ENCODE measurements at regions not wholly inside any gene's neighbourhood (a gene's known extent, or its start where the extent isn't known, plus 50 kb on each side); places are given as distances from the start of the nearest gene placed in this dataset.

DNA sequence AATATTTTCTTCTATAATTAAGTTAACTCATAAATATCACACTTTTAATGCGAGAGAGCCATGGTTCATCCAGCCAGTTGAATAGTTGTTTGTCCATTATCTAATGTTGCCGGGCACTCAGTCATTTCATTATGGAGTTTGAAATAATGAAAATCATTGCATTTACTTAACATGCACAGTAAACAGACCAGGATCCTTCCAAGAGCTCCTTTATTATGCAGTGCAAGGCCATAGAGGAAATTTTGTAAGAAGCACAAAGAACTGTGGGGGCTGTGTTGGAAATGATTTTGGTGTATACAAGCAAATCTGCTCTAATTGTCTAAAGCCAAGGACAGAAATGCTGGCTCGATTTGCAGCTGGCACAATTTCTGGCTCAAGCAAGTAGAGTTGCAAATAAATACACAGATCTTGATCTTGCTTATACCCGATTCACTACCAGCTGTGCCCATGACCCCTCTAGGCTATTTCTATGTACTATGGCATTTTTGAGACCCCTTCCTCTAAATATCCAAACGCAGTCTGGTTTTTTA lies 400.3 kb upstream of the HNRNPA3 start:
- H3K36me3 Mint-ChIP-seq (ENCODE audit: low read depth) = no peaks in the 10 kb centered on the region
- no peak for ATAC-seq (replicated peaks)
- H3K4me1 Mint-ChIP-seq = no peaks in the 10 kb centered on the region
- no peak overlapping the region for H3K27ac Mint-ChIP-seq
- H3K4me3 Mint-ChIP-seq = no peak overlapping the region
- H3K9me3 Mint-ChIP-seq = no peaks in the 10 kb centered on the region
- no peaks in the 10 kb centered on the region for H3K27me3 Mint-ChIP-seq

- Mint-ChIP-seq H3K36me3 (ENCODE audit: low read depth) (no peaks in the 10 kb centered on the region), H3K4me1 (no peaks in the 10 kb centered on the region), H3K27me3 (no peaks in the 10 kb centered on the region), H3K27ac (no peak overlapping the region), H3K9me3 (no peaks in the 10 kb centered on the region), H3K4me3 (no peak overlapping the region)
- ATAC-seq (replicated peaks) = no peak
Measured at GRCh38 chr2:176813156-176813555, 399.4 kb upstream of the HNRNPA3 start.

- Mint-ChIP-seq H3K36me3 (ENCODE audit: low read depth) (no peaks in the 10 kb centered on the region), H3K9me3 (no peaks in the 10 kb centered on the region), H3K4me3 (no peak overlapping the region), H3K4me1 (no peaks in the 10 kb centered on the region), H3K27me3 (peaks cover under 1% of the 10 kb centered on the region), H3K27ac (no peak overlapping the region)
- no peak for ATAC-seq (replicated peaks)
Measured at GRCh38 chr2:176813621-176814049, 399.0 kb upstream of the HNRNPA3 start.

DNA sequence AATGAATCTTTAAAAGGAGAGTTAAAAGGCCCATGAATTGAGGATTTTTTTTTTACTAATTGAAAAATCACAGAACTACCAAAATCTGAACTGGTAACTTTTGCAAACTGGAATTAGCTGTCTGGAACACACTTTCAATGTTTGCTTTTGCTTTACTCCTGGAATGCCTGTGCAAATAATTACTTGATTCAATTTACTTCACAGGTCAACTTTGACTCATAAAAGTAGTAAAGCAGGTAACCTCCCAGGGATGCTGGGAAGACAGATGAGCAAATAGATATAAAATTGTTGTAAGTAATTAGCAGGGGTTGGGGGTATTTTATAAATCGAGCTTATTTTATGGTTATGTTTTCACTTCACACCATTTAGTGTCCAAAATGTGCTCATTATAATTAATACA lies 398.3 kb upstream of the HNRNPA3 start:
- H3K27ac Mint-ChIP-seq = no peak overlapping the region
- H3K36me3 Mint-ChIP-seq (ENCODE audit: low read depth) = no peaks in the 10 kb centered on the region
- no peaks in the 10 kb centered on the region for H3K4me1 Mint-ChIP-seq
- H3K27me3 Mint-ChIP-seq = peaks cover 3% of the 10 kb centered on the region
- no peaks in the 10 kb centered on the region for H3K9me3 Mint-ChIP-seq
- ATAC-seq (replicated peaks) = no peak
- no peak overlapping the region for H3K4me3 Mint-ChIP-seq

- Mint-ChIP-seq H3K9me3 (no peaks in the 10 kb centered on the region), H3K36me3 (ENCODE audit: low read depth) (no peaks in the 10 kb centered on the region), H3K4me3 (no peak overlapping the region), H3K27me3 (peaks cover 3% of the 10 kb centered on the region), H3K4me1 (no peaks in the 10 kb centered on the region), H3K27ac (no peak overlapping the region)
- no peak for ATAC-seq (replicated peaks)
Measured at GRCh38 chr2:176814740-176815367, 397.7 kb upstream of the HNRNPA3 start.

GRCh38 chr2:176817061-176817565 lies 395.5 kb upstream of the HNRNPA3 start:
- peak; percentile 19 for ATAC-seq (replicated peaks)
- Mint-ChIP-seq H3K27me3 (peaks cover 5% of the 10 kb centered on the region), H3K36me3 (ENCODE audit: low read depth) (no peaks in the 10 kb centered on the region), H3K4me3 (no peak overlapping the region), H3K4me1 (no peaks in the 10 kb centered on the region), H3K27ac (no peak overlapping the region), H3K9me3 (no peaks in the 10 kb centered on the region)

DNA sequence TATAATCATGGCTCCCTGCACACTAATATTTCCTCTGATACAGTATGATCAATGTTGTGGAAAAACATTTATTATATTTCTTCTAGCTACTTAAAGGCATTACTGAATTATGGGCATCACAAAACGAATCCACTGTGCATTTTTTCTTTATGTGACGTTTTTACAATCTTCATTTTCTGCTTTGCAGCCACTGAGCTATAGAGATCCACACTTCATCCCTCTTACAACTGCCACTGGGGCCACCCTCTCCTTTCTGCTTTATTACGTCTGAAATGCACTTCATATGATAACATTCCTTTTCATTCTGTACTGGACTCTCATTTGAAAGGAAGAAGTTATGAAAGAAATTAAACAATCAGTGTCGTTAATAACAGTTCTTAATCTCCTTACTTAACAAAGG lies 394.5 kb upstream of the HNRNPA3 start:
- Mint-ChIP-seq H3K4me3 (no peak overlapping the region), H3K27ac (no peak overlapping the region), H3K9me3 (no peaks in the 10 kb centered on the region), H3K36me3 (ENCODE audit: low read depth) (no peaks in the 10 kb centered on the region), H3K4me1 (no peaks in the 10 kb centered on the region), H3K27me3 (peaks cover 6% of the 10 kb centered on the region)
- no peak for ATAC-seq (replicated peaks)

DNA sequence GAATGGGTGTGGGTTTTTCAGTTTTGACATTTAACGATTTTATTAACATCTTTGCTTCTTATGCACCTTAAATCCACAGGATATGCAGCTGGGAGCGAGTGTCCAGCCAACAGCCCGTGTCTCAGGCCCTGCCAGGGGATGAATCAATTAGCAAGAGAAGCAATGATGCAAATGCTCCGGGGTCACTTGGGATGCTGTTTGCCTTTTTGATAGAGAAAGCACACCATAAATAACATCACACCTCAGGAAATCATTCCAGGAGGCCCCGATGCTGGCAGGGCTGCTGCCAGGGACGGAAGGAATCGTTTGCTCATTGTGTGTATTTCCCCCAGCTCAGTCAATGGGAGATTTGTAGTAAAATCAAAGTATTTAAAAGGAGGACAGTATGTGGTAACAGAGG lies 394.0 kb upstream of the HNRNPA3 start:
- no peak overlapping the region for H3K27ac Mint-ChIP-seq
- H3K4me1 Mint-ChIP-seq = no peaks in the 10 kb centered on the region
- H3K27me3 Mint-ChIP-seq = peaks cover 6% of the 10 kb centered on the region
- H3K9me3 Mint-ChIP-seq = no peaks in the 10 kb centered on the region
- H3K36me3 Mint-ChIP-seq (ENCODE audit: low read depth) = no peaks in the 10 kb centered on the region
- no peak for ATAC-seq (replicated peaks)
- H3K4me3 Mint-ChIP-seq = no peak overlapping the region

GRCh38 chr2:176819306-176819705 lies 393.3 kb upstream of the HNRNPA3 start:
- Mint-ChIP-seq H3K36me3 (ENCODE audit: low read depth) (no peaks in the 10 kb centered on the region), H3K4me1 (no peaks in the 10 kb centered on the region), H3K4me3 (no peak overlapping the region), H3K27ac (no peak overlapping the region), H3K27me3 (peaks cover 6% of the 10 kb centered on the region), H3K9me3 (no peaks in the 10 kb centered on the region)
- no peak for ATAC-seq (replicated peaks)

DNA sequence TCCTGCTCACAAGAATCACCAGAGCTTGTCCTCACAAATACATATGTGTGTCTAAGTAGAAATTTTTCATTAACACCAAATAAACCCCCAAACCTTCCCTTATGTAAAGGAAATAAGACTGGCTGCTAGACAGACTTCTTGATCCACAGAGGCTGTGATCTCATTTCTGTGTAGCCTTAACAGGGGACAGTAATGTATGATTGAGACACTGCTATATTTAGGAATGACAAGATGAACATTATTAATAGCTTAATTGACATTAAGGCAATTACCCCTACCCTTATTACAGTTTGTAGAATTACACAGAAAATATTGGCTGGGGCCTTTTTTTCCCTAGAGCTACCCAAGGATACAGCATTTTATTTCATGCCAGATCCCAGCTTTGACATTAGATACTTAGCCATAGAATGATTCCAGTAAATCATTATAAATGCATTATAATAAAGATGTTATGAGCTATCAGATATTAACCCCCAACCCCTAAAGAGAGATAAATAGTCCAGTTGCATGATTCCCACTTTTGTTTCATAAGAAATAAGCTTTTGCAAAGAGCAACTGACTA lies 392.1 kb upstream of the HNRNPA3 start:
- Mint-ChIP-seq H3K27me3 (peaks cover 6% of the 10 kb centered on the region), H3K27ac (no peak overlapping the region), H3K4me1 (no peaks in the 10 kb centered on the region), H3K4me3 (no peak overlapping the region), H3K36me3 (ENCODE audit: low read depth) (no peaks in the 10 kb centered on the region), H3K9me3 (no peaks in the 10 kb centered on the region)
- ATAC-seq (replicated peaks) = no peak

DNA sequence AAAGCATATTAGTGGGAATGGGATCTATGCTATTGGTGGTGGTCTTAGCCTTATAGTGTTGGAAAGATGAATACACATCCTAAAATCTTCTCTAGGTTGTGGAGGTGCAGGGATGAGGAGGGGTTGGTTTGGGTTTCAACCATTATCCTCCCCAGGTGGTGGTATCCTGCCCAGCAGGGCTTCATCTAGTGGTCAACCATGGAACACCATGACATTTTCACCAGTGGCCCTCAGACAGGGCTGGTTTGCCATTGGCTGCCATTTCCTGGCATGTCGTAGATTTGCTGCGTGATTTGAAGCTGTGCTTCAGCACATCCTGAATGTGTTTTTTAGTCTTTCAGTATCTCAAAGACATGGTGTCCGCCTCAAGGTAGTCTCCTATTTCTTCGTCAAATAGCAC lies 391.2 kb upstream of the HNRNPA3 start:
- H3K9me3 Mint-ChIP-seq = no peaks in the 10 kb centered on the region
- H3K27me3 Mint-ChIP-seq = peaks cover 6% of the 10 kb centered on the region
- no peaks in the 10 kb centered on the region for H3K4me1 Mint-ChIP-seq
- no peak overlapping the region for H3K27ac Mint-ChIP-seq
- H3K36me3 Mint-ChIP-seq (ENCODE audit: low read depth) = no peaks in the 10 kb centered on the region
- no peak for ATAC-seq (replicated peaks)
- no peak overlapping the region for H3K4me3 Mint-ChIP-seq

DNA sequence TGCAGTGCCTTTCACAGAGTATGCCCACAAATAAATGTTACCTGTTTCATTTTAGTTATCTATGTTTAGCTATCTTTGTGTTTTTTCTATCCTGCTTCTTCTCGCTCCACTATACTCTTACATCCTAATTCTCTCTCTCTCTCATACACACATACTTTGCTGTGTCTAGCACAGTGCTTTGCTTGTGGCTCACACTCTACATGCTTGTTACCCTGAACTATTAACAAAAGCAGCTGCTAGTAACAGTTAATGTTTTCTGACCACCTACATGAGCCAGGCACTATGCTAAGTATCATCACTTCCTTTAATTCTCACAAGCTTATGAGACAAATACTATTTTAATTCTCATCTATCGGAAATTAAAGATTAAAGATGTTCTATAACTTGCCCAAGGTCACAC lies 390.5 kb upstream of the HNRNPA3 start:
- ATAC-seq (replicated peaks) = no peak
- H3K4me1 Mint-ChIP-seq = peaks cover 3% of the 10 kb centered on the region
- H3K4me3 Mint-ChIP-seq = no peak overlapping the region
- H3K36me3 Mint-ChIP-seq (ENCODE audit: low read depth) = no peaks in the 10 kb centered on the region
- peaks cover 6% of the 10 kb centered on the region for H3K27me3 Mint-ChIP-seq
- no peaks in the 10 kb centered on the region for H3K9me3 Mint-ChIP-seq
- no peak overlapping the region for H3K27ac Mint-ChIP-seq

- Mint-ChIP-seq H3K36me3 (ENCODE audit: low read depth) (no peaks in the 10 kb centered on the region), H3K9me3 (no peaks in the 10 kb centered on the region), H3K4me3 (peak overlapping the region; percentile 62), H3K27me3 (peaks cover 3% of the 10 kb centered on the region), H3K4me1 (peaks cover 8% of the 10 kb centered on the region), H3K27ac (peak overlapping the region; percentile 87)
- ATAC-seq (replicated peaks) = peak; percentile 87
Measured at GRCh38 chr2:176826356-176826755, 386.2 kb upstream of the HNRNPA3 start.

DNA sequence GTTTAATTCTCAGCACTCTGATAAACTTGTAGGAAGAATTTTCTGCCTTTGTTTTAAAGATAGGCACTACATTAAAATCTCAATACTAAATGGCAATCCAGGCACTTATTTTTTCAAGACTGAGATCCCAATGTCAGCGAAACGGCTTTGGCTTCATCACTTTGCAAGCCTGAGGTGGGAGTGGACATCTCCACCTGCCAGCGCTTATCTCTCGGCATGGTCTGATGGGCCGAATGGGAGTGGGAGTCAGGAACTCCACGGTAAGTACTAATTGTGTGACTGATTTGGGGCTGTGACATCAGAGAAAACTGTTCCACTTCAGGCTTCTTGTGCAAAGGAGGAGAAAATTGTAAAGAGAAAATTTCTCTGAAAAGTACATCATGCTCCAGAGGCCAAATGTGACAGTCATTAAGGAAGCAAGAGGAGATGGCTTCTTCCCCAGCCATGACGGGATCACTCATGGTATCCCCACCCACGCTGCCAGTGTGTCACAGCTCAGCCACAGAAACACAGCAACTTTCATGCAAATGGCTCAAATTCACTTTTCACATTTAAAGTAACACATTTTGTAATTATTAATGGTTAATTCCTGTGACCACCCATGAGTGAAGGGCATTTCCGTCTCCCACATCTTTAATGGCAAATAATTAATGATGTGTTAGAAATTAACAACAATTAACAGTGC lies 385.5 kb upstream of the HNRNPA3 start:
- peaks cover 8% of the 10 kb centered on the region for H3K4me1 Mint-ChIP-seq
- no peaks in the 10 kb centered on the region for H3K9me3 Mint-ChIP-seq
- H3K4me3 Mint-ChIP-seq = peak overlapping the region; percentile 62
- H3K27ac Mint-ChIP-seq = peak overlapping the region; percentile 87
- ATAC-seq (replicated peaks) = peak; percentile 75
- peaks cover under 1% of the 10 kb centered on the region for H3K27me3 Mint-ChIP-seq
- no peaks in the 10 kb centered on the region for H3K36me3 Mint-ChIP-seq (ENCODE audit: low read depth)

DNA sequence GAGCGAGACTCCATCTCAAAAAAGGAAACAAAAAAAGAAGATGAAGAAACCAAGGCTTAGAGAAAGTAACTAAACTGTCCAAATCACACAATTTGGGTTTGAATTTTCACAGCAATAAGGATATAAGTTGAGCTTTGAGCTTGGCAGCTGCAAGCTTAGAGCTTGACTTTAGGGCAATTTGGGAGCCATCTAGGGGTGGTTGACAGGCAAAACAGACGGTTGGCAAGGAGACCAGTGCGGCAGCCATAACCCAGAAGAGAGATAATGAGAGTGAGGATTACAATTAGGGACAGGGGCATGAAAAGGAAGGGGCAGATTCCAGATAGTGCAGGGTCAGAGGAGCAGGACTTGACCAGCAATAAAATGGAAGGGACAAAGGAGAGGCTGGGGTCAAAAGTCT lies 382.2 kb upstream of the HNRNPA3 start:
- H3K27me3 Mint-ChIP-seq = no peaks in the 10 kb centered on the region
- H3K4me3 Mint-ChIP-seq = no peak overlapping the region
- H3K27ac Mint-ChIP-seq = no peak overlapping the region
- ATAC-seq (replicated peaks) = no peak
- H3K36me3 Mint-ChIP-seq (ENCODE audit: low read depth) = no peaks in the 10 kb centered on the region
- H3K9me3 Mint-ChIP-seq = no peaks in the 10 kb centered on the region
- H3K4me1 Mint-ChIP-seq = peaks cover 8% of the 10 kb centered on the region

Data from activated T-helper 17 cell treated with anti-CD3 and anti-CD28 coated beads, Interleukin-2, amount 50 U/mL, for 72 hours (primary cell).